ENCODE measurements at regions not wholly inside any gene's neighbourhood (a gene's known extent, or its start where the extent isn't known, plus 50 kb on each side); places are given as distances from the start of the nearest gene placed in this dataset.

DNA sequence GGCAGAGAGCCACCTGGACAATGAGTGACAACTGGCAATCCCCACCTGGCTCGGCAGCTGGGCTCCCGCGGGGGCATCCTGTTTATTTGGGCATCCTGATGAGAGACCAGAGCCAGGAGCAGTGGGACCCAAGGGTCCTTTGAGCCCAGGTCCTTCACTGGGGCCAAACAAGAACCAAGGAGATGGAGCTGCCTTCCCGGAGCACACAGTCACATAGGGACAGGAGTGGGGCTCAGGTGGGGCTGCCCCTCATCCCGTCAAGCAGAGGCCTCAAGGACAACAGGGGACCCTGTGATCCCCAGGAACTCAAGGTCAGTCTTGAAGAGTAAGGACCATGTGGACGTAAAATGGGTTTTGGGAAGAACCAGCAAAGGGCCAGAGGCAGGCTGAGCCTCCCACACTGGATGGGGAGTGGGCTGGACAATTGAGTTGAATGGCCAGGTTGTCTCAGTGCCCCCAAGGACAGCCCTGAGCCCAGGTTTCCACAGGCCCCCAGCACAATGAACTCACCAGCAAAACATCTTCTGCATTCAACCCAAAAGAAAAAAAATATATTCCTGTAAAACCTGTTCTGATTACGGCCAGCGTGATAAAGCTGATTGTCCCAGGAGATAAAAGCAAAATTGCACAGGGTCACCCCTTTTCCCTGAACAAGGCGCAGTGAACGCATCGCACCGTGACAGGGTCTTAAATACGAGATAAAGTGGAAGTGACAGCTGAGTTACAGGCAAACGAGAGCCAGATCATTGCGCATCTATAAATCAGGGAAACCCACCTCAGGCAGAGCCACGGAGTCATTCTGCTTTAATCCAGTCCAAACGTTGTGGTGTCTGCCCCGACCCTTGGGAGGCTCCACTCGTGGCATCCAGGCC lies 86.2 kb downstream of the ANKRD60 start:
- no peaks in the 10 kb centered on the region for H3K4me1 ChIP-seq
- no peak for DNase-seq
- H3K9me3 ChIP-seq, result peaks cover 0 to 3% (median 0%) of the 10 kb centered on the region in 8 donors
- H3K36me3 ChIP-seq, result no peaks in the 10 kb centered on the region
- intact Hi-C loops (cut with DNase I; ENCODE audit: low total_unique reads), result no loop called here
- H3K27ac ChIP-seq, result no peak overlapping the region
- TF ChIP-seq POLR2A (IDR thresholded peaks at IDR 0.05) (no peak), POLR2AphosphoS5 (IDR thresholded peaks at IDR 0.05) (no peak)
- TF ChIP-seq, protein P1, sequence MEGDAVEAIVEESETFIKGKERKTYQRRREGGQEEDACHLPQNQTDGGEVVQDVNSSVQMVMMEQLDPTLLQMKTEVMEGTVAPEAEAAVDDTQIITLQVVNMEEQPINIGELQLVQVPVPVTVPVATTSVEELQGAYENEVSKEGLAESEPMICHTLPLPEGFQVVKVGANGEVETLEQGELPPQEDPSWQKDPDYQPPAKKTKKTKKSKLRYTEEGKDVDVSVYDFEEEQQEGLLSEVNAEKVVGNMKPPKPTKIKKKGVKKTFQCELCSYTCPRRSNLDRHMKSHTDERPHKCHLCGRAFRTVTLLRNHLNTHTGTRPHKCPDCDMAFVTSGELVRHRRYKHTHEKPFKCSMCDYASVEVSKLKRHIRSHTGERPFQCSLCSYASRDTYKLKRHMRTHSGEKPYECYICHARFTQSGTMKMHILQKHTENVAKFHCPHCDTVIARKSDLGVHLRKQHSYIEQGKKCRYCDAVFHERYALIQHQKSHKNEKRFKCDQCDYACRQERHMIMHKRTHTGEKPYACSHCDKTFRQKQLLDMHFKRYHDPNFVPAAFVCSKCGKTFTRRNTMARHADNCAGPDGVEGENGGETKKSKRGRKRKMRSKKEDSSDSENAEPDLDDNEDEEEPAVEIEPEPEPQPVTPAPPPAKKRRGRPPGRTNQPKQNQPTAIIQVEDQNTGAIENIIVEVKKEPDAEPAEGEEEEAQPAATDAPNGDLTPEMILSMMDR (IDR thresholded peaks at IDR 0.05 in 8 of 11, conservative IDR thresholded peaks at IDR 0.05 in 3 of 11), result no peak
- peaks cover 0 to 34% (median 4%) of the 10 kb centered on the region in 7 donors for H3K27me3 ChIP-seq (replicated peaks in 1 of 7)
- H3K4me3 ChIP-seq, result no peak overlapping the region
- 83 to 94% (median 86%) methylated on average over 15 to 19 of the region's 19 CpGs for WGBS, 5 donors

DNA sequence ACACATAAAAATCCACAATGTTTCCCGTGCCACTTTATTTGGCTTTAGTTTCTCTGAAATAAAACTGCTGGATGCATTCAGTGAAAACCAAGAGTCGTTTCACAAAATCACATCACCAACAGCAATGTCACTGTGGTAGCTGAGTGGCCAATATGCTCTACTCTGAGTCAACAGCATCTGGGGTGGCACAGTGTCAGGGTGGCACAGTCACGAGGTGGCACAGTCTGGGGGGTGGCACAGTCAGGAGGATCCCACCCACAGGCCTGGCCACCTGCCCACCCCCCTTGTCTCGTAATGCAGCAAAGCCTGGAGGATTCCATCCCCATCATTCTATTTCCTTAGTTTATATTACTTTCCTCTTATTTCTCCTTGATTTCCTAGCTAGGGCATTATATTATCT lies 87.0 kb downstream of the ANKRD60 start:
- WGBS, 5 donors, result 51 to 68% (median 65%) methylated on average over 4 of the region's 4 CpGs
- Histone ChIP-seq H3K4me3 (no peak overlapping the region), H3K9me3 (no peaks in the 10 kb centered on the region), H3K27me3 (replicated peaks in 1 of 7) (peaks cover 0 to 41% (median 4%) of the 10 kb centered on the region in 7 donors), H3K27ac (no peak overlapping the region), H3K36me3 (no peaks in the 10 kb centered on the region), H3K4me1 (no peaks in the 10 kb centered on the region)
- no peak for TF ChIP-seq POLR2A (IDR thresholded peaks at IDR 0.05)
- TF ChIP-seq, protein P1 (IDR thresholded peaks at IDR 0.05 in 8 of 11, conservative IDR thresholded peaks at IDR 0.05 in 3 of 11), result no peak
- no peak for DNase-seq
- intact Hi-C loops (cut with DNase I; ENCODE audit: low total_unique reads), result no loop called here

DNA sequence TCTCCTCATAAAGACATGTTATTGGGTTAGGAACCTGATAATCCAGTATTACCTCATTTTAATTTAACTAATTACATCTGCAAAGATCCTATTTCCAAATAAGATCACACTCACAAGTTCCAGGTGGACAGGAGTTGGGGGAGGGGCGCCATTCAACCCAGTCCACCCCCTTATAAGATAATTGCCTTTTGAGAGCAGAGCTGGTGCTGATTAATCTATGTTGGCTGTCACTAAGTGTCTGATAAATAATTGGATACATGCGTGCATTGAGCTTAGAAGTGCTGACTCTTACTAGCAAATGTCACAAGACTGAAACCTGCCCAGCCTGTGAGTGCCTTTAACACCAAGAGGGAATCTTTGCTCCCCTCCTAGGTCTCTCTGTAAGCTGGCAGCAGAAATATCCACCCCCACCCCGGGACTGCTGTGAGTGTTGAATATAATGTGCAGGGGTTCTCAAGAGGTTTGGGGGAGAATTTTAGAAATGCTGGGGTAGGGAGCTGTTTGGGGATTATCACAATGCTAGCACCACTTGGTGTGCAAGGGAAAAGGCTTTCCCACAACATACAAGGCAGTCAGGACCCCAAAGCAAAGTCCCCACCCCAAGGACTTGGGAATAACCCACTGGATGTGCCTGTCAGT lies 87.5 kb downstream of the ANKRD60 start:
- Histone ChIP-seq H3K27me3 (replicated peaks in 1 of 7) (peaks cover 0 to 44% (median 4%) of the 10 kb centered on the region in 7 donors), H3K4me1 (no peaks in the 10 kb centered on the region), H3K27ac (no peak overlapping the region), H3K4me3 (no peak overlapping the region), H3K36me3 (no peaks in the 10 kb centered on the region), H3K9me3 (no peaks in the 10 kb centered on the region)
- intact Hi-C loops (cut with DNase I; ENCODE audit: low total_unique reads), result no loop called here
- TF ChIP-seq POLR2AphosphoS5 (IDR thresholded peaks at IDR 0.05) (no peak), POLR2A (IDR thresholded peaks at IDR 0.05) (no peak)
- TF ChIP-seq, protein P1 (IDR thresholded peaks at IDR 0.05 in 8 of 11, conservative IDR thresholded peaks at IDR 0.05 in 3 of 11), result no peak
- DNase-seq, result no peak
- 72 to 93% (median 79%) methylated on average over 3 of the region's 3 CpGs for WGBS, 5 donors
